H1 (cell line): ENCODE measurements at regions not wholly inside any gene's neighbourhood (a gene's known extent, or its start where the extent isn't known, plus 50 kb on each side); places are given as distances from the start of the nearest gene placed in this dataset.

Experiments
- CTCF ChIA-PET: fragments of 300-600 bp; sonication (Branson Sonifier 250); formaldehyde crosslinking; loops from one replicate; lab custom pipeline; 2021; ENCODE audit not compliant: partially characterized antibody; lab: Charles Lee
- POLR2A ChIA-PET: fragments of 300-600 bp; sonication (Branson Sonifier 250); formaldehyde crosslinking; loops from one replicate; lab custom pipeline; 2021; ENCODE audit warnings: inconsistent platforms; ENCODE audit not compliant: partially characterized antibody; lab: Charles Lee
- DNase-seq, 2 experiments: peaks; one replicate each; pipeline versions ENCODE4 v3.0.0 to v3.0.0-alpha.2; 2010 to 2022; ENCODE audit warnings: low spot score in 2 of 2, low read depth in 1 of 2, mixed read lengths in 1 of 2
- FAIRE-seq: peaks from 2 replicates; lab custom pipeline; 2011; peaks lifted over from hg19 to GRCh38; lab: Jason Lieb, UNC
- H2AFZ ChIP-seq: 2 replicates; pipeline ENCODE4 v1.8.1; 2012; ENCODE audit warnings: low read length, inconsistent platforms
- H2AK5ac ChIP-seq: 2 replicates; pipeline ENCODE4 v1.6.1; 2013; ENCODE audit warnings: low read depth, low read length
- H2BK120ac ChIP-seq: replicated peaks from 2 replicates; pipeline ENCODE3; 2013; ENCODE audit warnings: low read depth, low read length, inconsistent platforms
- H2BK12ac ChIP-seq: 2 replicates; pipeline ENCODE4 v1.6.1; 2013; ENCODE audit warnings: low read depth, low read length
- H2BK15ac ChIP-seq: 2 replicates; pipeline ENCODE4 v1.6.1; 2013; ENCODE audit warnings: low read length
- H2BK20ac ChIP-seq: 2 replicates; pipeline ENCODE4 v1.6.1; 2013; ENCODE audit warnings: low read length
- H2BK5ac ChIP-seq: 2 replicates; pipeline ENCODE4 v1.6.1; 2013; ENCODE audit warnings: low read depth, low read length
- H3K14ac ChIP-seq: 2 replicates; pipeline ENCODE4 v1.6.1; 2013; ENCODE audit warnings: inconsistent platforms; ENCODE audit not compliant: insufficient read length
- H3K18ac ChIP-seq: 2 replicates; pipeline ENCODE4 v1.6.1; 2013; ENCODE audit warnings: low read length; ENCODE audit errors: extremely low read depth
- H3K23ac ChIP-seq: 2 replicates; pipeline ENCODE4 v1.6.1; 2013; ENCODE audit warnings: inconsistent platforms; ENCODE audit not compliant: insufficient read length
- H3K23me2 ChIP-seq: 2 replicates; pipeline ENCODE4 v1.6.1; 2013; ENCODE audit warnings: low read depth, low read length
- H3K27ac ChIP-seq: 2 replicates; pipeline ENCODE4 v1.6.1; 2011; ENCODE audit warnings: low read depth, low read length, inconsistent platforms
- H3K27me3 ChIP-seq, 4 experiments: replicated peaks in 1 of 4; 1 replicate in 1 of 4; 2 replicates in 3 of 4; pipeline versions ENCODE4 v1.6.1 to v1.8.1; 2011 to 2013; ENCODE audit warnings: low read length in 3 of 4, mild to moderate bottlenecking in 3 of 4, inconsistent platforms in 2 of 4, mixed read lengths in 2 of 4, moderate library complexity in 1 of 4; ENCODE audit not compliant: control insufficient read depth in 3 of 4, insufficient read depth in 3 of 4; ENCODE audit errors: extremely low read depth in 1 of 4
- H3K36me3 ChIP-seq, 4 experiments: 2 replicates each; pipeline versions ENCODE4 v1.6.1 to v1.8.1; 2011 to 2013; ENCODE audit warnings: mild to moderate bottlenecking in 4 of 4, low read length in 3 of 4, moderate library complexity in 2 of 4, control low read depth in 1 of 4, inconsistent platforms in 1 of 4; ENCODE audit not compliant: insufficient read depth in 4 of 4, control insufficient read depth in 2 of 4
- H3K4ac ChIP-seq: replicated peaks from 2 replicates; pipeline ENCODE3; 2013; ENCODE audit warnings: low read length, low read depth, mixed read lengths, inconsistent platforms; ENCODE audit not compliant: insufficient read length
- H3K4me1 ChIP-seq, 4 experiments: replicated peaks in 1 of 4; 1 replicate in 1 of 4; 2 replicates in 3 of 4; pipeline versions ENCODE4 v1.6.1 to v1.8.1; 2011 to 2013; ENCODE audit warnings: low read length in 3 of 4, inconsistent platforms in 2 of 4, mixed read lengths in 1 of 4; ENCODE audit not compliant: insufficient read depth in 4 of 4, control insufficient read depth in 3 of 4
- H3K4me2 ChIP-seq, 2 experiments: 2 replicates each; pipeline versions ENCODE4 v1.6.1 to v1.8.1; 2011 to 2013; ENCODE audit warnings: low read depth in 2 of 2, low read length in 2 of 2, control low read depth in 1 of 2, inconsistent platforms in 1 of 2, mild to moderate bottlenecking in 1 of 2; ENCODE audit not compliant: insufficient read depth in 1 of 2
- H3K4me3 ChIP-seq, 4 experiments: fragments of 200-600, 300-600 bp in 1 of 4; sonication (generic), shearing (Covaris generic), sonication (Bioruptor Twin) in 1 of 4; 2 replicates each; pipeline versions ENCODE4 v1.5.1 to v1.8.1; 2011 to 2016; ENCODE audit warnings: low read length in 4 of 4, low read depth in 3 of 4, control low read depth in 2 of 4, inconsistent platforms in 2 of 4, mild to moderate bottlenecking in 2 of 4, mixed read lengths in 1 of 4, moderate library complexity in 1 of 4; ENCODE audit not compliant: insufficient read depth in 2 of 4; ENCODE audit errors: extremely low read depth in 1 of 4
- H3K56ac ChIP-seq: replicated peaks from 2 replicates; pipeline ENCODE3; 2013; ENCODE audit warnings: low read depth, mild to moderate bottlenecking, mixed read lengths, low read length, inconsistent platforms; ENCODE audit not compliant: insufficient read length
- H3K79me1 ChIP-seq: 2 replicates; pipeline ENCODE4 v1.6.1; 2013; ENCODE audit warnings: low read depth, low read length, control low read depth
- H3K79me2 ChIP-seq, 2 experiments: 2 replicates each; pipeline versions ENCODE4 v1.6.1 to v1.8.1; 2012 to 2013; ENCODE audit warnings: low read length in 2 of 2, mild to moderate bottlenecking in 2 of 2, inconsistent platforms in 1 of 2; ENCODE audit not compliant: insufficient read depth in 2 of 2, control insufficient read depth in 1 of 2
- H3K9ac ChIP-seq, 4 experiments: replicated peaks in 1 of 4; 1 replicate in 1 of 4; 2 replicates in 3 of 4; pipeline versions ENCODE4 v1.6.1 to v1.8.1; 2011 to 2013; ENCODE audit warnings: low read depth in 3 of 4, low read length in 3 of 4, control low read depth in 2 of 4, mild to moderate bottlenecking in 2 of 4, moderate library complexity in 2 of 4, inconsistent platforms in 1 of 4; ENCODE audit errors: extremely low read depth in 1 of 4
- H3K9me3 ChIP-seq, 2 experiments: 2 replicates each; pipeline versions ENCODE4 v1.6.1 to v1.8.1; 2012 to 2013; ENCODE audit warnings: mild to moderate bottlenecking in 2 of 2, moderate library complexity in 2 of 2, control low read depth in 1 of 2, inconsistent platforms in 1 of 2, low read depth in 1 of 2, low read length in 1 of 2, mixed read lengths in 1 of 2; ENCODE audit not compliant: insufficient read depth in 2 of 2
- H4K20me1 ChIP-seq, 2 experiments: replicated peaks in 1 of 2; 2 replicates each; pipeline versions ENCODE3 to v1.8.1; 2011 to 2013; ENCODE audit warnings: inconsistent platforms in 2 of 2, low read length in 2 of 2, mild to moderate bottlenecking in 1 of 2; ENCODE audit not compliant: insufficient read depth in 2 of 2, control insufficient read depth in 1 of 2
- H4K5ac ChIP-seq: 2 replicates; pipeline ENCODE4 v1.6.1; 2013; ENCODE audit warnings: low read length, low read depth, mixed read lengths, inconsistent platforms; ENCODE audit not compliant: insufficient read length
- H4K8ac ChIP-seq: 2 replicates; pipeline ENCODE4 v1.8.0; 2013; ENCODE audit warnings: mild to moderate bottlenecking, moderate library complexity, low read length, inconsistent platforms; ENCODE audit not compliant: insufficient read depth; ENCODE audit errors: extremely low read depth
- H4K91ac ChIP-seq: replicated peaks from 2 replicates; pipeline ENCODE3; 2013; ENCODE audit warnings: low read length, mixed read lengths, inconsistent platforms; ENCODE audit not compliant: insufficient read length
- SUZ12 ChIP-seq: fragments of 200-600 bp; sonication (generic); IDR thresholded peaks from 2 replicates; pipeline ENCODE4 v1.6.1; 2012; ENCODE audit warnings: mild to moderate bottlenecking, inconsistent platforms, low read length, moderate library complexity, mixed read lengths
- WGBS, 2 experiments: shearing (Covaris generic) in 1 of 2; methylation state at CpG; one replicate each; pipeline versions ENCODE4 v1.1.6 to v1.1.7; 2013 to 2015; ENCODE audit warnings: low lambda C conversion rate in 2 of 2, mixed read lengths in 2 of 2, inconsistent platforms in 1 of 2, low coverage in 1 of 2, missing lambda C conversion rate in 1 of 2; ENCODE audit not compliant: insufficient replicate concordance in 2 of 2, insufficient coverage in 1 of 2, insufficient read length in 1 of 2; ENCODE audit errors: extremely low coverage in 1 of 2, missing lambda C conversion rate in 1 of 2; 5-methylcytosine and 5-hydroxymethylcytosine counted together

DNA sequence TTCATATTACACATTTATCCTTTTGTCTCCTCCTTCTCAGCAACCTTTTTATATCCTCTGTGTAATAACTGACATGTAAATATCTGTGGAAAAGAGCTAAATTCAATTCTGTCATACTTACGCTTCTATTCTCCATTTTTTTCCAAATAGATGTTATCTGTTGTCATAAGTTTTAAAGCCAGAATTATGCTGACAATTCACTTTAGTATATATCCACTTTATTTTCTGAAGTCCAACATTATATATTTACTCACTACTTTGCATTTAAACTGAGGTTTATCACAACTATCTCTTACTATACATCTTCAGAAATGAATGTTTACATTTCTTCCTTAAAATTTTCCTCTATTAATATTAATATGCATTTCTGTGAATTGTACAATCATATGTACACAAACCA is 247.9 kb upstream of the PCDH10 start:
- Histone ChIP-seq H4K20me1 (no peaks in the 10 kb centered on the region), H2BK120ac (no peak overlapping the region), H2BK15ac (no peak overlapping the region), H3K23ac (no peak overlapping the region)
- 96% methylated on average over 1 of the region's 1 CpG; no CpG with 5 or more reads in 1 of the 2 experiments for WGBS, 2 experiments
- POLR2A ChIA-PET = no interaction called here
- no peak for TF ChIP-seq SUZ12
- TF ChIP-seq, all 59 proteins: peak for 0
- no peak overlapping the region for H3K4me3 ChIP-seq
- H3K56ac ChIP-seq = no peak overlapping the region
- H3K14ac ChIP-seq = no peak overlapping the region
- no peaks in the 10 kb centered on the region for H3K9me3 ChIP-seq
- H4K91ac ChIP-seq = no peak overlapping the region
- no peaks in the 10 kb centered on the region for H3K79me2 ChIP-seq
- FAIRE-seq = no peak
- no peak overlapping the region for H4K8ac ChIP-seq
- no peaks in the 10 kb centered on the region for H3K27me3 ChIP-seq
- H3K4me1 ChIP-seq = no peaks in the 10 kb centered on the region
- H3K9ac ChIP-seq = no peak overlapping the region
- H2AK5ac ChIP-seq = no peak overlapping the region
- H3K79me1 ChIP-seq = no peaks in the 10 kb centered on the region
- H3K27ac ChIP-seq = no peak overlapping the region
- H3K4ac ChIP-seq = no peak overlapping the region
- H4K5ac ChIP-seq = no peak overlapping the region
- DNase-seq = no peak
- no peak overlapping the region for H3K18ac ChIP-seq
- H2BK20ac ChIP-seq = no peak overlapping the region
- no peaks in the 10 kb centered on the region for H3K36me3 ChIP-seq
- CTCF ChIA-PET = no interaction called here
- no peak overlapping the region for H2BK12ac ChIP-seq
- no peaks in the 10 kb centered on the region for H3K23me2 ChIP-seq
- no peak overlapping the region for H3K4me2 ChIP-seq
- H2BK5ac ChIP-seq = no peak overlapping the region
- no peak overlapping the region for H2AFZ ChIP-seq
